ENCODE measurements at regions not wholly inside any gene's neighbourhood (a gene's known extent, or its start where the extent isn't known, plus 50 kb on each side); places are given as distances from the start of the nearest gene placed in this dataset.

DNA sequence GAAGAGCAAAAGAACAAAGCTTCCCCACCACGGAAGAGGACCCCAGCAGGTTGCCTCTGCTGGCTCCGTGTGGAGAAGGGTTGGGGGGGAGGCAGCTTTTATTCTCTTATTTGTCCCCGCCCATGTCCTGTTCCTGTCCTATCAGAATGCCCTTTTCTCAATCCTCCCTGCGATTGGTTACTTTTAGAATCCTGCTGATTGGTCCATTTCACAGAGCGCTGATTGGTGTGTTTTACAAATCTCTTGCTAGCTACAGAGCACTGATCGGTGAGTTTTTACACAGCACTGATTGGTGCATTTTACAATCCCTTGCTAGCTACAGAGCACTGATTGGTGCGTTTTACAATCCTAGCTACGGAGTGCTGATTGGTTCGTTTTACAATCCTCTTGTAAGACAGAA, 100.6 kb upstream of the KLF13 start (continued):
- TF ChIP-seq, protein P1, sequence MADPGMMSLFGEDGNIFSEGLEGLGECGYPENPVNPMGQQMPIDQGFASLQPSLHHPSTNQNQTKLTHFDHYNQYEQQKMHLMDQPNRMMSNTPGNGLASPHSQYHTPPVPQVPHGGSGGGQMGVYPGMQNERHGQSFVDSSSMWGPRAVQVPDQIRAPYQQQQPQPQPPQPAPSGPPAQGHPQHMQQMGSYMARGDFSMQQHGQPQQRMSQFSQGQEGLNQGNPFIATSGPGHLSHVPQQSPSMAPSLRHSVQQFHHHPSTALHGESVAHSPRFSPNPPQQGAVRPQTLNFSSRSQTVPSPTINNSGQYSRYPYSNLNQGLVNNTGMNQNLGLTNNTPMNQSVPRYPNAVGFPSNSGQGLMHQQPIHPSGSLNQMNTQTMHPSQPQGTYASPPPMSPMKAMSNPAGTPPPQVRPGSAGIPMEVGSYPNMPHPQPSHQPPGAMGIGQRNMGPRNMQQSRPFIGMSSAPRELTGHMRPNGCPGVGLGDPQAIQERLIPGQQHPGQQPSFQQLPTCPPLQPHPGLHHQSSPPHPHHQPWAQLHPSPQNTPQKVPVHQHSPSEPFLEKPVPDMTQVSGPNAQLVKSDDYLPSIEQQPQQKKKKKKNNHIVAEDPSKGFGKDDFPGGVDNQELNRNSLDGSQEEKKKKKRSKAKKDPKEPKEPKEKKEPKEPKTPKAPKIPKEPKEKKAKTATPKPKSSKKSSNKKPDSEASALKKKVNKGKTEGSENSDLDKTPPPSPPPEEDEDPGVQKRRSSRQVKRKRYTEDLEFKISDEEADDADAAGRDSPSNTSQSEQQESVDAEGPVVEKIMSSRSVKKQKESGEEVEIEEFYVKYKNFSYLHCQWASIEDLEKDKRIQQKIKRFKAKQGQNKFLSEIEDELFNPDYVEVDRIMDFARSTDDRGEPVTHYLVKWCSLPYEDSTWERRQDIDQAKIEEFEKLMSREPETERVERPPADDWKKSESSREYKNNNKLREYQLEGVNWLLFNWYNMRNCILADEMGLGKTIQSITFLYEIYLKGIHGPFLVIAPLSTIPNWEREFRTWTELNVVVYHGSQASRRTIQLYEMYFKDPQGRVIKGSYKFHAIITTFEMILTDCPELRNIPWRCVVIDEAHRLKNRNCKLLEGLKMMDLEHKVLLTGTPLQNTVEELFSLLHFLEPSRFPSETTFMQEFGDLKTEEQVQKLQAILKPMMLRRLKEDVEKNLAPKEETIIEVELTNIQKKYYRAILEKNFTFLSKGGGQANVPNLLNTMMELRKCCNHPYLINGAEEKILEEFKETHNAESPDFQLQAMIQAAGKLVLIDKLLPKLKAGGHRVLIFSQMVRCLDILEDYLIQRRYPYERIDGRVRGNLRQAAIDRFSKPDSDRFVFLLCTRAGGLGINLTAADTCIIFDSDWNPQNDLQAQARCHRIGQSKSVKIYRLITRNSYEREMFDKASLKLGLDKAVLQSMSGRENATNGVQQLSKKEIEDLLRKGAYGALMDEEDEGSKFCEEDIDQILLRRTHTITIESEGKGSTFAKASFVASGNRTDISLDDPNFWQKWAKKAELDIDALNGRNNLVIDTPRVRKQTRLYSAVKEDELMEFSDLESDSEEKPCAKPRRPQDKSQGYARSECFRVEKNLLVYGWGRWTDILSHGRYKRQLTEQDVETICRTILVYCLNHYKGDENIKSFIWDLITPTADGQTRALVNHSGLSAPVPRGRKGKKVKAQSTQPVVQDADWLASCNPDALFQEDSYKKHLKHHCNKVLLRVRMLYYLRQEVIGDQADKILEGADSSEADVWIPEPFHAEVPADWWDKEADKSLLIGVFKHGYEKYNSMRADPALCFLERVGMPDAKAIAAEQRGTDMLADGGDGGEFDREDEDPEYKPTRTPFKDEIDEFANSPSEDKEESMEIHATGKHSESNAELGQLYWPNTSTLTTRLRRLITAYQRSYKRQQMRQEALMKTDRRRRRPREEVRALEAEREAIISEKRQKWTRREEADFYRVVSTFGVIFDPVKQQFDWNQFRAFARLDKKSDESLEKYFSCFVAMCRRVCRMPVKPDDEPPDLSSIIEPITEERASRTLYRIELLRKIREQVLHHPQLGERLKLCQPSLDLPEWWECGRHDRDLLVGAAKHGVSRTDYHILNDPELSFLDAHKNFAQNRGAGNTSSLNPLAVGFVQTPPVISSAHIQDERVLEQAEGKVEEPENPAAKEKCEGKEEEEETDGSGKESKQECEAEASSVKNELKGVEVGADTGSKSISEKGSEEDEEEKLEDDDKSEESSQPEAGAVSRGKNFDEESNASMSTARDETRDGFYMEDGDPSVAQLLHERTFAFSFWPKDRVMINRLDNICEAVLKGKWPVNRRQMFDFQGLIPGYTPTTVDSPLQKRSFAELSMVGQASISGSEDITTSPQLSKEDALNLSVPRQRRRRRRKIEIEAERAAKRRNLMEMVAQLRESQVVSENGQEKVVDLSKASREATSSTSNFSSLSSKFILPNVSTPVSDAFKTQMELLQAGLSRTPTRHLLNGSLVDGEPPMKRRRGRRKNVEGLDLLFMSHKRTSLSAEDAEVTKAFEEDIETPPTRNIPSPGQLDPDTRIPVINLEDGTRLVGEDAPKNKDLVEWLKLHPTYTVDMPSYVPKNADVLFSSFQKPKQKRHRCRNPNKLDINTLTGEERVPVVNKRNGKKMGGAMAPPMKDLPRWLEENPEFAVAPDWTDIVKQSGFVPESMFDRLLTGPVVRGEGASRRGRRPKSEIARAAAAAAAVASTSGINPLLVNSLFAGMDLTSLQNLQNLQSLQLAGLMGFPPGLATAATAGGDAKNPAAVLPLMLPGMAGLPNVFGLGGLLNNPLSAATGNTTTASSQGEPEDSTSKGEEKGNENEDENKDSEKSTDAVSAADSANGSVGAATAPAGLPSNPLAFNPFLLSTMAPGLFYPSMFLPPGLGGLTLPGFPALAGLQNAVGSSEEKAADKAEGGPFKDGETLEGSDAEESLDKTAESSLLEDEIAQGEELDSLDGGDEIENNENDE (IDR thresholded peaks at IDR 0.05; ENCODE audit: insufficient replicate concordance, low read length) = no peak
- no peak for TF ChIP-seq POLR2A (IDR thresholded peaks at IDR 0.05; ENCODE audit: control extremely low read depth in 1 of 2, low read depth in 2 of 2, low read length in 2 of 2)
- no peak for TF ChIP-seq NANOG (IDR thresholded peaks at IDR 0.05; ENCODE audit: insufficient read depth, low read depth, low read length, poor library complexity, severe bottlenecking)
- TF ChIP-seq, protein P2, sequence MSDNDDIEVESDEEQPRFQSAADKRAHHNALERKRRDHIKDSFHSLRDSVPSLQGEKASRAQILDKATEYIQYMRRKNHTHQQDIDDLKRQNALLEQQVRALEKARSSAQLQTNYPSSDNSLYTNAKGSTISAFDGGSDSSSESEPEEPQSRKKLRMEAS (IDR thresholded peaks at IDR 0.05) = no peak
- TF ChIP-seq TCF12 (IDR thresholded peaks at IDR 0.05; ENCODE audit: low read depth, low read length) = no peak
- TF ChIP-seq, protein P3, sequence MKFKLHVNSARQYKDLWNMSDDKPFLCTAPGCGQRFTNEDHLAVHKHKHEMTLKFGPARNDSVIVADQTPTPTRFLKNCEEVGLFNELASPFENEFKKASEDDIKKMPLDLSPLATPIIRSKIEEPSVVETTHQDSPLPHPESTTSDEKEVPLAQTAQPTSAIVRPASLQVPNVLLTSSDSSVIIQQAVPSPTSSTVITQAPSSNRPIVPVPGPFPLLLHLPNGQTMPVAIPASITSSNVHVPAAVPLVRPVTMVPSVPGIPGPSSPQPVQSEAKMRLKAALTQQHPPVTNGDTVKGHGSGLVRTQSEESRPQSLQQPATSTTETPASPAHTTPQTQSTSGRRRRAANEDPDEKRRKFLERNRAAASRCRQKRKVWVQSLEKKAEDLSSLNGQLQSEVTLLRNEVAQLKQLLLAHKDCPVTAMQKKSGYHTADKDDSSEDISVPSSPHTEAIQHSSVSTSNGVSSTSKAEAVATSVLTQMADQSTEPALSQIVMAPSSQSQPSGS (IDR thresholded peaks at IDR 0.05; ENCODE audit: low read length) = no peak
- TF ChIP-seq, protein P4, sequence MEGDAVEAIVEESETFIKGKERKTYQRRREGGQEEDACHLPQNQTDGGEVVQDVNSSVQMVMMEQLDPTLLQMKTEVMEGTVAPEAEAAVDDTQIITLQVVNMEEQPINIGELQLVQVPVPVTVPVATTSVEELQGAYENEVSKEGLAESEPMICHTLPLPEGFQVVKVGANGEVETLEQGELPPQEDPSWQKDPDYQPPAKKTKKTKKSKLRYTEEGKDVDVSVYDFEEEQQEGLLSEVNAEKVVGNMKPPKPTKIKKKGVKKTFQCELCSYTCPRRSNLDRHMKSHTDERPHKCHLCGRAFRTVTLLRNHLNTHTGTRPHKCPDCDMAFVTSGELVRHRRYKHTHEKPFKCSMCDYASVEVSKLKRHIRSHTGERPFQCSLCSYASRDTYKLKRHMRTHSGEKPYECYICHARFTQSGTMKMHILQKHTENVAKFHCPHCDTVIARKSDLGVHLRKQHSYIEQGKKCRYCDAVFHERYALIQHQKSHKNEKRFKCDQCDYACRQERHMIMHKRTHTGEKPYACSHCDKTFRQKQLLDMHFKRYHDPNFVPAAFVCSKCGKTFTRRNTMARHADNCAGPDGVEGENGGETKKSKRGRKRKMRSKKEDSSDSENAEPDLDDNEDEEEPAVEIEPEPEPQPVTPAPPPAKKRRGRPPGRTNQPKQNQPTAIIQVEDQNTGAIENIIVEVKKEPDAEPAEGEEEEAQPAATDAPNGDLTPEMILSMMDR (IDR thresholded peaks at IDR 0.05; ENCODE audit: control extremely low read depth in 1 of 3, insufficient read depth in 1 of 3, low read depth in 1 of 3, low read length in 3 of 3) = no peak
- TF ChIP-seq HDAC6 (IDR thresholded peaks at IDR 0.05; ENCODE audit: low read depth, low read length) = no peak
